ENCODE measurements at regions not wholly inside any gene's neighbourhood (a gene's known extent, or its start where the extent isn't known, plus 50 kb on each side); places are given as distances from the start of the nearest gene placed in this dataset.

DNA sequence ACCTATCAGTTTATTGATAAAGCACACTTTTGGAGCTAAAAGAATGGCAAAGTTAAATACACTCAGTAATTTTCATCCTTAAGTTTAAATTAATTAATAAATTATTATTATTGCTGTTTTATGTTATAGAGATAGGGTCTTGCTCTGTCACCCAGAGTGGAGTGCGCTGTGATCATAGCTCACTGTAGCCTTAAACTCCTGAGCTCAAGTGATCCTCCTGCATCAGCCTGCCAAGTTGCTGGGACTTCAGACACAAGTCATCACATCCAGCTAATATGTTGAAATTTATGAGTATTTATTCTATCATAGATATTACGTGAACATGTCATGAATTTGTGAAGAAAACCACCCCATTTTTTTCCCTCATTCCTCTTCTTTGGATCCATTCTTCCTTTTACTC lies 64.2 kb downstream of the GJA1 start:
- no peak for DNase-seq

DNA sequence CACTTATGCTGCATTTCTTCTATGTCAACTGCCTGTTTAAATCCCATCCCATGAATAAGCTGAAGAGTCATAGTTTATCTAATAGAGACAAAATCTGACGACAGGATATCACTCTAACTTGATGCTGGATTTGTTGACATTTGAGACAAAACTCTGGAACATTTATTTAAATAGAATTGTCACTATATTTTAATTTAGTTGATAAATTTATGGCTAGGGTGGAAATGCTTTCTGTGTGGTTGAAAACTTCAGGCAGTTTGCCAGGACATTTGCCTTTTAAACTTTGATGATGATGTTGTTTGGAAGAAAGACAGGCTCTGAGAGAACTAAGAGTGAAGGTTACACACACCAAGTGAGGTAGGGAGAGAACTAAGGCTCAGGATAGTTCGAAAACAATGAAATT lies 68.1 kb downstream of the GJA1 start:
- DNase-seq, result no peak

DNA sequence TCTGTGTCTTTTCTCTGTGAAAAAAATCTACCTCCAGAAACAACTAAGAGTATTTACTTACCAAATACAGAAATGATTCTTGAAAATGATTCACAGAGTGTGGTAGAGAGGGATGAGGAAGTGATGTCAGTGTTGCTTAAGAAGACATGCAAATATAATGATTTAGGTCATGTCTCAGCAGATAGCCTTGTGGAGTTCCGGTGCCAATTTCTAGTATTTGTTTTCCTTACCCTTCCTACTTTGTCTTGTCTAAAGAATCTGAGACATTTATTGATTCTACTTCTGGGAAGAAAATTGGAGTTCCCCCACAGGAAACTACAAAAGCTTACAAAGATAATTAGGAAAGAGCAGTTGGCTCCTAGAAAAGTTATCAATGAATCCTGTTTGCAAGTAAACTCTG lies 68.8 kb downstream of the GJA1 start:
- no peak for DNase-seq

DNA sequence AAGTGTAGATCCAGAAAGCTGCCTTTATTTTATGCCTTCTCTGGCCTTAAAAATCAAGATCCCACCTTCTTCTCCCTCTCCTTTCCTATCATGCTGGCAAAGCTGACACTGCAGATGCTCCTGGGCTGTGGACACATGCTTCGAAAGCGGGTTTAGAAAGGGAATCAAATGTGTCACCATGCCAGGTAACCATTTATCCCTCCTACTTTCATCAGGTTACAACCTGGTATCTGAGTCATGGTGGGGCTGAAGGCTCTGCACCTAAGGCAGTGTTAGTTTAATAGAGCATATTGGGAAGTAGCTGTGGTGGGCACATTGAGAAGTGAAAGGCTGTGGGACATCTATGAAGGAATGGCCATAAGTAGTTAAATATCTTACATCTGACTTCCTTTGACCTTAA lies 69.8 kb downstream of the GJA1 start:
- no peak for DNase-seq

DNA sequence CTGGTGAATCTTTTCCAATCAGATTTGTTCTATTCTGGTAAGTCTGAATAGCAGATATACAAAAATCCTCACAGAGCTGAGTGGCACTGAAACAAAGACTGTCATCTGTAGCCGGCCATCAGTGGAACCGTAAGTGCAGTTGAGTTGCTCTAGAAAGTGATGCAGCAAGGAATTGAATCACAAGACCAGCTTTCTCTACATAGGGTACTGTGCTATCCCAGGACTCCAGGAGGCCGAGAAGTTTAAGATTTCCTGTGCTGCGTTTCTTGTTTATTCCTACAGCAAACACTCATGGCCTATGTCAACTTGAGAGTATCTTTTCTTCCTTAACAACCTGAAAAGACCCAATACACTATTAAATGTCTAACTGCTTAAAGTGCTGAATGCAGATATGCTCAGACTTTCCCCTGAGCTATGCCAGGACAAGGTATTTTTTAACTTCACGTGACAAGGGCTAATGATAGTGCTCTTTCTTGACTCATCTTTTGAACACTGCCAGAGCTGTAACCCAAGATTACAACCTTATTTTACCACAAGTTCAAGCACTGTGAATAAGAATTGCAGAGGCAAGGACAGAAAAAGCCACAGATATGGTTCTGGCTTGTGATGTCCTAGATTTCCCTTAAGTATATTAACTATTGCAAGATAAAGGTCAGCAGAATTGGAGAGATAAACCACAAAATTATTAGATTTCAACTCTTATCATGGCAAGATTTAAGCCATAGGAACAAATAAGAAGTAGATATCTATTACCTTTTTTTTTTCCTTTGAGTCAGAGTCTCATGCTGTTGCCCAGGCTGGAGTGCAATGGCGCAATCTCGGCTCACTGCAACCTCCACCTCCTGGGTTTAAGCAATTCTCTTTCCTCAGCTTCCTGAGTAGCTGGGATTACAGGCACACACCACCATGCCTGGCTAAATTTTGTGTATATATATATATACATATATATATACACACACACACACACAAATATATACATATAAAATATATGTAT lies 71.6 kb downstream of the GJA1 start:
- no peak for DNase-seq

DNA sequence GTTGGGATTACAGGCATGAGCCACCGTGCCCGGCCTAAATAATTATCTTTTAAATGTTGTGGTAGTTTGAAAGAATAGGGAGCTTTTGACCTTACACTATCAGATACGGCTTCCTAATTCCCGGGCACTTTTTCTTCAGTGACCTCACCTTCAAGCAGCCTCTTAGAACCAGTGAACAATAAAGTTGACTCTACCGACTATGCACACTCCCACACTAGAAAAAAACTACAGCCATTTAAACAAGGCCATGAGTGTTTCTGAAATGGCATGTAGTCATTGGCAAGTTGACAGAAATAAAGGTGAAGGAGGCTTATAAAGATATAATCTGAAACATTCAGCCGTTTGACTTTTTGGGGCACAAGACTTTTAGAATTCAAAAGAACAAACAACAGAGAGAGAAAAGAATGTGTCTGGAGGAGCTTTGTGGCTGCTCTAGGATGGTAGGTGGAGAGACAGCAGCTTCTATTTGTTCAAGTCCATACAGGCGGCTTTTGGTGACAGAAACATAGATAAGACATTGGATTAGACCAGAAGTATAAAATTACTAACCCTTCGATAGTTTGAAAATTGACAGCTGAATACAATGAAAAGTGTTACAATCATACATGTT lies 75.2 kb downstream of the GJA1 start:
- no peak for DNase-seq

DNA sequence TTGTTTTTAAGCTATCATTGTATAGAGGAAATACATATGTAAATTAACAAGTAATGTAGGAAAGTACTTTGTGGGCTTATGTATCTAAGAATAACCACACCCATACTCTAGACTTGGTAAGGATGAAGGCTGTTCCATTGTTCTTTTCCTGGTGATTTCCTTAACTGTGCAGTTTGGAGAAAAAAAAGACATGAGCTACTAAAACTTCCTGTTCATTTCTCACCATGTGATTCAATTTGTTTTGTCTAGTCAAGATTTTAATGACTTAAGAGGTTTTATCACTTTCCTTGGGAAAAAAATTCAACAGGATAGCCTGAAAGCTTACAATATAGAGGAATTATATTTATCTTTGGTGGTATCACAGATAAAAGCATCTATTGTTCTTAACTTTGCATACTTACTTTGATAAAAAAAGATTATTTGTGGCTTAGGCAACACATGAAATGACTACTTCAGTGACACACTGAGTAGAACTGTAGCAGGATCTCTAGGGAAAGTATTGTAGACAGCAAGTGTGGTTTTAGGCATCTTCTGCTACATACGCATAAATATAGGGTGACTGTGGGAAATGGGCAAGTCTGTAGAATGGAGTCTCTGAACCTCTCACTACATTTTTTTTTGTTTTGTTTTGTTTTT lies 80.3 kb downstream of the GJA1 start:
- DNase-seq, result no peak

DNA sequence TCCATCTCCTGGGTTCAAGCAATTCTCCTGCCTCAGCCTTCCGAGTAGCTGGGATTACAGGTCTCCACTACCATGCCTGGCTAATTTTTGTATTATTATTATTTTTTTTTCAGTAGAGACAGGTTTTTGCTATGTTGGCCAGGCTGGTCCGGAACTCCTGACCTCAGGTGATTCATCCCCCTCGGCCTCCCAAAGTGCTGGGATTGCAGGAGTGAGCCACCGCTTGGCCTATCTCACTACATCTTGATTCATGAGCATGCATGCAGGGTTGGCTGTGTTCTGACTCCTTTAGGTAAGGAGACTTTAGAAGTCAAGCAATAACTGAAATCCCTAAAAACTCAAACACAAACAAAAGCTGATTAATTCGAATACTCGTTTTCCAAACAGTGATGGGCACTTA lies 80.9 kb downstream of the GJA1 start:
- DNase-seq, result no peak

DNA sequence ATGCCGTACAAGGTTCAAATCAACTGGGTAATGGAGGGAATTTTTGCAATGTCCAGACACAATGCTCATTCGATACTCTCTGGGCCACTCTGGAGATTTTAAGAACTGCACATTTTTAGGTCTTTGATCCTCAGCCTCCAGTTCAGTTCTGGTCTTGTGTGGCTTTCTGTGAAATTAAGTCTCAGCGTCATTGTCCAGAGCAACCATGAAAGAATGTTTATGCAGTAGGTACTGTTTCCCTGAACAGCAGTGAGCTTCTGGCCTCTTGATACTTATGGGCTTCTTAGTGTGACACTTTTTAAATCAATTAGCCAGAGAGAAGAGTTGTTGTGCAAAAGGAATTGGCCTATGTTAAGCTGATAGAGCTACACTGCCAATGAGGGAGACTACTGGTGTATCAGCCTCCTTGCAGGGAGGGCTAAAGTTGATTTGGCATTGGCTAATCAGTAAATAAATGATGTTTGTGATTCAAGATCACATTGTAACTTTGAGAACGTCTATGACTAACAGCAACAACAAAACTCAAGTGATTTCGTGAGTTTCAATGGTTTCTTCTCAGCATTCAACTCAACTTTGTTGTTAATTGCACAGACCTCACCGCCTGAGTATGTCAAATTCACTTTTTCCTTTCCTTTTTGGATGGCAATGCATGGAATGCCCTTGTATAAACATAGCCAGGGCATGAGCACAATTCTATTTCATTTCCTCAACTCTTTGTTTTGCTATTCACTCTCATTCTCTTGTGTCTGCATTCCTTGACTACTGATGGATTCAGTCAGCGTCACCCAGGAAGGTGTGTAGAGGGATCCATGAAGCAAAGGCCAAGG lies 85.1 kb downstream of the GJA1 start:
- no peak for DNase-seq

DNA sequence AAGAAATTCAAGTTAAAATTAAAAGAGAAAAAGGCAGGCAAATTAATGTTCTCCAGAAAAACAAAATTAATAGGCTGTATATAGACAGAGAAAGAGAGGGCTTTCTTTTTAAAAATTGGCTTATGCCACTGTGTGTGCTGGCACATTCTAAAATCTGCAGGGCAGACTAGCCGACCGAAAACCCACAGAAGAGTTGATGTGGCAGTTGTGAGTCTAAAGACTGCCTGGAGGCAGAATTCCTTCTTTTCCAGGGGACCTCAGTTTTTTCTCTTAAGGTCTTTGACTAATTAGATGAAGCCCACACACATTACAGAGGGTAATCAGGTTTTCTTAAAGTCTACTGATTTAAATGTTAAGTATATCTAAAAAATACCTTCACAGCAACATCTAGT lies 85.7 kb downstream of the GJA1 start:
- DNase-seq, result no peak

DNA sequence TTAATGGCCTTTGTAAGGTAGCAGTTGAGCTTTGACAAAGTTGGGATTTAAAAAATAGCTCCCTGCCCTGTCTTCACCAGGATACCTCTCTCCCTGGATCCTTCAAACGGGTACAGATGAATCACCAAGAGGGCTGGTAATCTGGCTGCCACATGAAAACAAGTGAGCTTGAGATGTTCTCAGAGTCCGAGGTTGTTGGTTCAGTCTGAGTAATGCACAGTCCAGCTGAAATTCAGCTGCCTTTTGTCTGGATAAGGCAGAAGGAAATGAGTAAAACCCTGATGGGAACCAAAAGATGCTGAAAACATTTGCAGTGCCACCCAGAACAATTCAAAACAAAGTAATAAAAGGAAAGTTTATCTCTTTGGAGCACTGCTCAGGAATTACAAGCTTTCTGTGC lies 86.8 kb downstream of the GJA1 start:
- DNase-seq, result no peak

DNA sequence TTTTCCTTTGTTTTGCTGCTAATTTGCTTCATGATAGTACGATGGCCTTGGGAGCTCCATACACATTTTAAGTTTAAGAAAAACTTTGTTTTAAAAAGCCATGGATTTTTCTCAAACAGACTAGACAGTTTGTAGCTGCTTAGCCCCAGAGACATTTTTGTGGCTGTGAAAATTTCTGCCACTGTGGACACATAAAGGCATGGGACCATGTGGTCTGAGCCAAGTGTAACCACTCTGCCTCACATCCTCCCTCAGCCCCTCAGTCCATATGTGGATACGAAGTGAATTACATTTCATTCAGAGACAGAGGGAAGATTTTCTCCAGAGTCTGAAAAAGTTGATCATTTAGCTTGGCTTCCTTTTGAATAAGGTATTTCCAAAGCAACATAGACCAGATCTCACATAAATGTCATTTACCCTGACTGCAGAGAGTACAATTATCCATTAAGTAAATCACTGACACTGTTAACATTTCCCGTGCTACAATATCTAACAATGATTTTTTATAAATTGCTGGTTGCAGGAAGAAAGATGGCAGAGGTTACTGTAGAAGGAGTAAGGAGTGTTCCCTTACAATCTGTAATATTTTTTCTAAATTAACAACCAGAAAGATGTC lies 87.4 kb downstream of the GJA1 start:
- no peak for DNase-seq

DNA sequence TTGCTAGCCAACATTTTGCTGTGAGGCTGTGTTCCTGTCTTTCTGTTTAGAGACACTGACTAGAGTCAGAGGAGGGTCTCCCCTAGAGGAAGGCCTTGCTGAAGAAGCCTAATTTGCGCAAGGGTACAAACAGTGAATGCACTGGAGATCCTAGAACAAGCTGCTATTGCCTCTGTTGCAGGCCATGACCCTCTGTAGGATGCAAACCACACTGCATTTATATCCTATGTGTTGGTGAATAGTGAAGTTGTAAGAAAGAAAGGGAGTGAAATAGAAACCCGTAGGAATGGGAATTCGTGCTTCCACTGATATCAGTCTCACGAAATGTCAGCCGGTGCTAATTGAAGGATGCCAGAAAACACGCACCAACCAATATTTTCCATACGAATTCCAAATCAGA lies 88.2 kb downstream of the GJA1 start:
- no peak for DNase-seq

DNA sequence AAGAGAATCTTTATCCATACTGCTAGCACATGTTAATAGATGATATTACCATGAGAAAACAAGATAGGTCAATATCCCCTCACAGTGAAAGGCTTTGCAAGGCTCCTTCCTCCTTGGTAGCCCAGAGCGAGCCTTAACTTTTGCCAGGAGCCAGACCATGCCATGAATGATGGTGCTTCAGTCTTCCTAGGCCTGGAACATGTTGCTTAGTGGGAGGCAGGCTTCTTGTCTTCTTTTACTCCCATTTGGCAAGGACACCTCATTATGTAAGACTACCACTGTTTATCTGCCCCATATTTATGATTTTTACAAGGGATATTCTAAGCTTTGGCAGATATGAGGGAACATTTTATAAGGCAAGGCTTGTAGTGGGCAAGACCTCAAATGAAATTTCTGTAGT lies 90.8 kb downstream of the GJA1 start:
- no peak for DNase-seq

DNA sequence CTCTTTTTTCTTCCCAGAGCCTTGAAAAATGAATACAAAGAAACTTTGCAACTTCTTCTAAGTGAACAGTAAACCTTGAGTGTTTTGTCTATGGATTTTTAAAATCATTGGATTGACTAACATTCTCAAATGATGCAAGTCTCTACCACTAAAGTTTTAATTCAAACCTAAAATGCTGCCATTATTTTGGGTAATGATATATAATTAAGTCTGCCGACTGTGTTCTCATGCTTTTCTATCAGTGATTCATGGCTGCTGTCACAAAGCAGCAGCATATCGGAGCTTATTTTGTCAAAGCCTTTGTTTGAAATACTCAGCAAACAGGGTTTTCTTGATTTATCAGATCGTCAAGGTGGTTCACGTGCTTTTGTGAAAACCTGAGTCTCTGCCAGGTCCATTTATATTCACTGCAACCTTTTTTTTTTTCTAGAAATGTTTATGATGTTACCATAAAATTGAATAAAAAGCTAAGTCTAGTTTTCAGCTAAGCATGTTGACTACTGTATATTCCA lies 96.3 kb downstream of the GJA1 start:
- DNase-seq, result no peak

DNA sequence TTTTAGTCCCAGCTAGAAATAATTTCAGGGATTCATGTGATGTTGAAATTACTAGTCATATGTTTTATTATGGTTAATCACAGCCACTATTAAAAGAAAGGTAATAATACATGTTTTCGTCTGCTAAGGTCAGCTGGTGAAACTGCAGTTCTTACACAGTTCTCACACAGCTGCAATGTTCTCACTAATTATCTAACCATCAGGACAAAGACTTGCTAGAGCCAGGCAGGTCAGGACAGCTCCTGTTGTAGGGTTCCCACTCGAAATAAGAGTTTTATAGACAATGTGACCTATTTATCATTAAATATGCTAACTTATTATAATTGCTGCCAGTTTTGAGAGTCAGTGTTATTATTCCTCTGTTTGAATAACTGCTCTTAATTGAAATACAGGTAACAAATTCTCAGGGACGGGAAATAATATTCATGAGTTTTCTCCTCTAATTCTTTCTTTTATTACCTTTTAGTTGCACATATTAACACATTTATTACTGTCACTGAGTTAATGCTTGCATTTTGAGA lies 97.9 kb downstream of the GJA1 start:
- no peak for DNase-seq

DNA sequence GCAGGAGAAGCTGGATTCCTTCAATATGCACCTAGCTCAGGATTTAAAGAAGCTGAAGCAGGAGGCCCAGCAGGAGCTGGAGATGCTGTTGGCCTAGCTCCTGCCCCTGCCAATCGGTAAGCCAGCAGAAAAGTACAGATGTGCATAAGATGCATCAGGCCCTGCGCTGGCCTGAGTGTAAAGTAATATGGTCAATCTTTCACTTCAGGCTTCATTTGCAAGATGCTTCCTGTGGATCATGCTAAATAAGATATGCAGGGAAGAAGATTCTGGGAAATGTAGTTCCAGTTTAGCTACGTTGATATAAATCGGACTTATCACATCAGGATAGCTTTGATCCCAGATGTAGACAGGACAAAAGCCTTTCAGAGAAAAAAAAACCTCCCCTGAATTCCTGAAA lies 100.3 kb downstream of the GJA1 start:
- DNase-seq, result no peak

DNA sequence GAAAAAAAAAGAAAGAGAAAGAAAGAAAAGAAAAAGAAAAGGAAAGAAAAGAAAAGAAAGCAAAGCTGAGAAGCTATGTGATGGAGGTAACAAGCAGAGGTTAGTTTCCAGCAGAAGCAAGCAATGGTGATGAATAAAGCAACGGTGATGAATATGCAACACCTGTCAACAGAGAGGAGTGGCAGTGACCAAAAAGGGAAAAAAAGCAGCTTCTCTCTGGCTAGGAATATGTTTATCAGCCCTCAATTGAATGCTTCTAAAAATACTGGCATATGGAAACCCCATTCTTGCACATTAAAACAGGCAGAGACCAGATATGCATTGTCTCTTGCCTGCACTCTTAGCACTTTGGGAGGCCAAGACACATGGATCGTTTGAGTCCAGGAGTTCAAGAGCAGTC lies 100.9 kb downstream of the GJA1 start:
- DNase-seq, result no peak

DNA sequence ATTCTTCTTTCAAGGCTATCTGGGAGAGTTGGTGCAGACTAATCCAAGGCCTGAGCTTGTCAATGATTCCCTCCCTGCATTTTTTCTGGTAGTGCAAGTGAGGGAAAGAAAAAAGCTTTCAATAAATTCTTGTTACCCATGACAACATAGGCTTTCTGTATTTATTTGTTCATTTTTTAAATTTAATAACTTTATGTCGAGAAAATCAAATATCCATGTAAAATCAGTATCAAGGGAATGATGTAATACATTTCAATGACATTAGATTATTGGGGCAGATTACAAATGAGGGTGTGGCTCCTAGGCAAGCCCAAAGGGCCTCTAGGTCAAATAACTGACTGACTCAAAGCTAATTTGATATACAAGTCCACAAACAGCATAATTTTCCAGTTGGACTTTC lies 104.0 kb downstream of the GJA1 start:
- no peak for DNase-seq

DNA sequence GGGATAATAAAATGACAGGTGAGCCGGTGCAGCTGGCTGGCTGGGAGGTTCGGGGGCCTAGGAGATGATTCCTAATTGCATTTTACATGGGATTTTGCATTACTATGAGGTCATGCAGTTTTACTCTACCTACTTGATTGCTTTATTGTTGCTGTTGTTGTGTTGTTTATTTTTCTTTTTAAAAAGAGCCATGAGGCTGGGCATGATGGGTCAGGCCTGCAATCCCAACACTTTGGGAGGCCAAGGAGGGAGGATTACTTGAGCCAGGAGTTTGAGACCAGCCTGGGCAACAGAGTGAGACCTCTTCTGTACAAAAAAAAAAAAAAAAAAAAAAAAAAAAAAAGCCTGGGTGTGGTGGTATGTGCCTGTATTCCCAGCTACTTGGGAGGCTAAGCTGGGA lies 104.8 kb downstream of the GJA1 start:
- DNase-seq, result no peak

DNA sequence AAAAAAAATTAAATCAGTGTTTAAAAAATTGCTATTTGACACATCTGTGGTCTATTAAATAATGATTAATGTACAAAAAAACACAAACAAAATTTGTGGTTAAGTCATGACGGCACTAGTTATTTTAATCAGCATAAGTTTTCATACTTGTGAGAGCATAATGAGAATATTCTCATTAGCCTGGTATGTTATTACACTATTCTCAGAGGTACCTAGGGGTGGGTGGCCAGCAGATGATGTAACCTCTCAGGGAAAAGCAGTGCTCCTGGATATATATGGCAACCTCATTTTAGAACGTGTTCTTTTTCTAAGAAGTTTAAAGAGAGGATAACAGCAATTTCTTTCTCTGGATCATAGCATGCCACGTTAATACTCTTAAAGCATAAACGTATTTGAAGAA lies 109.2 kb downstream of the GJA1 start:
- no peak for DNase-seq

DNA sequence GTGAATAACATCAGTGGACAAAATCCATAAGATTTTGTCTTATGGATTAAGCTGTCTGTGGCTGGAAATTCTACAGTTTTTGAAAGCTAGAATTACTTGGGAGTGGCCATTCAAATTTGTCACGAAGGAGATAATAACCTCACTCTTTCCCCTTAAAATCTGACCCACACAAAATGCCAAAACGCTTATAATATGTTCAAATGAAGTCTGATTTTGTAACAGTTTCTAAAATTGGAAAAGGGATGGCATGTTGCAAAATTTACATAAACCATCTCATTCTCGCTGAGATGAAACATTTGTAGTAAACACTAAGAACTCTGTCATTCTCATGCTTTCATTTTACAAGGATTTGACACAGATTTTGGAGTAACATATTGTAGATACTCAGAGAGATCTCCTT lies 112.7 kb downstream of the GJA1 start:
- DNase-seq, result no peak

All from stimulated activated CD4-positive, alpha-beta T cell treated with anti-CD3 and anti-CD28 coated beads, Interleukin-4, amount 100 ng/mL, for 4 hours (primary cell).